ENCODE measurements at regions not wholly inside any gene's neighbourhood (a gene's known extent, or its start where the extent isn't known, plus 50 kb on each side); places are given as distances from the start of the nearest gene placed in this dataset.

GRCh38 chr3:127139601-127140500, 53.1 kb upstream of the PRR23E start:
- DNase-seq: no peak

- no peak for DNase-seq
Observed at GRCh38 chr3:127140501-127141460, 52.1 kb upstream of the PRR23E start.

GRCh38 chr3:127141921-127142730, 50.8 kb upstream of the PRR23E start:
- peak; percentile 67 to 72 for DNase-seq

Data from SHP77 (cell line).